HEK293 (cell line): ENCODE measurements at regions not wholly inside any gene's neighbourhood (a gene's known extent, or its start where the extent isn't known, plus 50 kb on each side); places are given as distances from the start of the nearest gene placed in this dataset.

Source experiments
- EGR2 ChIP-seq: fragments of 450-650 bp; formaldehyde crosslinking; IDR thresholded peaks from 2 replicates; pipeline ENCODE4 v1.5.1; 2016; ENCODE audit warnings: low read depth, missing biosample characterization, missing genetic modification characterization
- HOXD13 ChIP-seq: sonication (generic); formaldehyde crosslinking; IDR thresholded peaks from 2 replicates; pipeline ENCODE4 v1.8.0; 2022; ENCODE audit warnings: missing genetic modification reagents, borderline replicate concordance
- KLF7 ChIP-seq: fragments of 450-650 bp; formaldehyde crosslinking; IDR thresholded peaks from 2 replicates; pipeline ENCODE4 v1.5.1; 2016; ENCODE audit warnings: missing biosample characterization, missing genetic modification characterization, borderline replicate concordance
- MEIS1 ChIP-seq: sonication (generic); formaldehyde crosslinking; IDR thresholded peaks from 2 replicates; pipeline ENCODE4 v1.8.1; 2022; ENCODE audit warnings: missing genetic modification reagents, mild to moderate bottlenecking, borderline replicate concordance
- OSR2 ChIP-seq: fragments of 450-650 bp; formaldehyde crosslinking; IDR thresholded peaks from 2 replicates; pipeline ENCODE4 v1.5.1; 2016; ENCODE audit warnings: missing biosample characterization, missing genetic modification characterization
- OVOL3 ChIP-seq: fragments of 450-650 bp; formaldehyde crosslinking; IDR thresholded peaks from 2 replicates; pipeline ENCODE4 v1.5.1; 2016; ENCODE audit warnings: missing biosample characterization, missing genetic modification characterization
- PATZ1 ChIP-seq: fragments of 450-650 bp; formaldehyde crosslinking; IDR thresholded peaks from 2 replicates; pipeline ENCODE4 v1.5.1; 2016; ENCODE audit warnings: missing biosample characterization, missing genetic modification characterization
- SETDB1 ChIP-seq: IDR thresholded peaks from one replicate; pipeline ENCODE4 v1.6.1; 2017; ENCODE audit warnings: mild to moderate bottlenecking, low read length, moderate library complexity, mixed read lengths; ENCODE audit not compliant: insufficient read length
- YY2 ChIP-seq: fragments of 450-650 bp; formaldehyde crosslinking; IDR thresholded peaks from 2 replicates; pipeline ENCODE4 v1.5.1; 2016; ENCODE audit warnings: missing biosample characterization, missing genetic modification characterization
- ZBTB21 ChIP-seq: fragments of 450-650 bp; formaldehyde crosslinking; IDR thresholded peaks from 2 replicates; pipeline ENCODE4 v1.5.1; 2017; ENCODE audit warnings: missing biosample characterization, missing genetic modification characterization
- ZBTB49 ChIP-seq: fragments of 450-650 bp; formaldehyde crosslinking; IDR thresholded peaks from 2 replicates; pipeline ENCODE4 v1.5.1; 2016; ENCODE audit warnings: missing biosample characterization, missing genetic modification characterization, low read depth
- ZNF157 ChIP-seq: fragments of 450-650 bp; formaldehyde crosslinking; IDR thresholded peaks from 2 replicates; pipeline ENCODE4 v1.5.1; 2016; ENCODE audit warnings: missing biosample characterization, missing genetic modification characterization
- ZNF169 ChIP-seq: fragments of 450-650 bp; formaldehyde crosslinking; IDR thresholded peaks from 2 replicates; pipeline ENCODE4 v1.5.1; 2016; ENCODE audit warnings: missing biosample characterization, missing genetic modification characterization
- ZNF223 ChIP-seq: fragments of 450-650 bp; formaldehyde crosslinking; IDR thresholded peaks from 2 replicates; pipeline ENCODE4 v1.5.1; 2016; ENCODE audit warnings: missing biosample characterization, missing genetic modification characterization
- ZNF23 ChIP-seq: fragments of 450-650 bp; formaldehyde crosslinking; IDR thresholded peaks from 2 replicates; pipeline ENCODE4 v1.5.1; 2016; ENCODE audit warnings: missing biosample characterization, missing genetic modification characterization, borderline replicate concordance
- ZNF274 ChIP-seq, 2 experiments: fragments of 200-500 bp in 1 of 2; fragments of 450-650 bp in 1 of 2; sonication (Bioruptor generic) in 1 of 2; formaldehyde crosslinking in 1 of 2; IDR thresholded peaks; 2 replicates each; pipeline versions ENCODE4 v1.5.1 to v1.6.1; 2014 to 2016; ENCODE audit warnings: borderline replicate concordance in 1 of 2, inconsistent platforms in 1 of 2, low read length in 1 of 2, missing biosample characterization in 1 of 2, missing genetic modification characterization in 1 of 2
- ZNF280C ChIP-seq: fragments of 450-650 bp; formaldehyde crosslinking; IDR thresholded peaks from 2 replicates; pipeline ENCODE4 v1.5.1; 2016; ENCODE audit warnings: missing biosample characterization, missing genetic modification characterization
- ZNF280D ChIP-seq: fragments of 450-650 bp; formaldehyde crosslinking; IDR thresholded peaks from 2 replicates; pipeline ENCODE4 v1.5.1; 2016; ENCODE audit warnings: missing biosample characterization, missing genetic modification characterization
- ZNF311 ChIP-seq: fragments of 450-650 bp; formaldehyde crosslinking; IDR thresholded peaks from 2 replicates; pipeline ENCODE4 v1.5.1; 2017; ENCODE audit warnings: missing biosample characterization, missing genetic modification characterization, borderline replicate concordance
- ZNF341 ChIP-seq: fragments of 450-650 bp; formaldehyde crosslinking; IDR thresholded peaks from 2 replicates; pipeline ENCODE4; 2016; ENCODE audit warnings: low read depth, missing biosample characterization, missing genetic modification characterization
- ZNF449 ChIP-seq: fragments of 450-650 bp; formaldehyde crosslinking; IDR thresholded peaks from 2 replicates; pipeline ENCODE4 v1.5.1; 2017; ENCODE audit warnings: missing biosample characterization, mild to moderate bottlenecking, missing genetic modification characterization, moderate library complexity
- ZNF600 ChIP-seq: fragments of 450-650 bp; formaldehyde crosslinking; IDR thresholded peaks from 2 replicates; pipeline ENCODE4 v1.5.1; 2016; ENCODE audit warnings: missing biosample characterization, missing genetic modification characterization
- ZNF629 ChIP-seq: fragments of 450-650 bp; formaldehyde crosslinking; IDR thresholded peaks from 2 replicates; pipeline ENCODE4 v1.5.1; 2017; ENCODE audit warnings: missing biosample characterization, missing genetic modification characterization
- ZNF660 ChIP-seq: fragments of 450-650 bp; IDR thresholded peaks from 2 replicates; pipeline ENCODE4 v1.5.1; 2018; ENCODE audit warnings: missing biosample characterization, mild to moderate bottlenecking, missing genetic modification characterization
- ZNF704 ChIP-seq: fragments of 450-650 bp; formaldehyde crosslinking; IDR thresholded peaks from 2 replicates; pipeline ENCODE4 v1.5.1; 2016; ENCODE audit warnings: missing biosample characterization, missing genetic modification characterization
- ZNF776 ChIP-seq: fragments of 450-650 bp; formaldehyde crosslinking; IDR thresholded peaks from 2 replicates; pipeline ENCODE4 v1.5.0; 2017; ENCODE audit warnings: missing biosample characterization, missing genetic modification characterization, borderline replicate concordance

GRCh38 chr1:47536646-47537118 is 98.8 kb downstream of the FOXD2 start (continued):
- TF ChIP-seq ZNF704 (no peak), ZNF280C (tag by site-specific recombination) (no peak), OSR2 (peak; percentile 54; the same call in 1 of the 2 replicates), EGR2 (tag by site-specific recombination) (0 out of 2 replicates have a peak, but pooled peaks have one; percentile 32), ZNF629 (tag by site-specific recombination) (no peak), ZNF23 (tag by site-specific recombination) (no peak), ZNF169 (tag by site-specific recombination) (no peak), ZNF274 (IDR thresholded peaks at IDR 0.05; ENCODE audit: low read length) (no peak), ZNF274 (tag by site-specific recombination; IDR thresholded peaks at IDR 0.05; ENCODE audit: borderline replicate concordance) (no peak), PATZ1 (tag by site-specific recombination) (peak; percentile 20; the same call in 1 of the 2 replicates), ZNF660 (tag by site-specific recombination) (no peak), ZNF776 (tag by site-specific recombination) (no peak), KLF7 (peak; percentile 58; the same call in 1 of the 2 replicates), OVOL3 (tag by site-specific recombination) (no peak), YY2 (tag by site-specific recombination) (no peak), ZNF341 (tag by site-specific recombination) (peak; percentile 84), MEIS1 (CRISPR knock-in tag) (no peak), SETDB1 (no peak), HOXD13 (CRISPR knock-in tag) (no peak), ZBTB49 (tag by site-specific recombination) (no peak), ZNF157 (no peak), ZNF280D (tag by site-specific recombination) (no peak), ZNF311 (no peak), ZNF223 (tag by site-specific recombination) (no peak), ZNF600 (no peak), ZNF449 (tag by site-specific recombination) (peak; percentile 81), ZBTB21 (no peak)
